T-cell (primary cell): ENCODE measurements at regions not wholly inside any gene's neighbourhood (a gene's known extent, or its start where the extent isn't known, plus 50 kb on each side); places are given as distances from the start of the nearest gene placed in this dataset.
"Not testable (repeated sequence)": the region's sequence is repeated elsewhere in the genome, so short reads cannot be mapped to it uniquely, and the experiment has no call there.

Experiments used
- ATAC-seq, 4 experiments: fragments of 200-7000 bp in 3 of 4; fragments of 150-1000 bp in 1 of 4; cut with Tn5 transposase; replicated peaks in 1 of 4; 1 replicate in 3 of 4; 2 replicates in 1 of 4; pipeline ENCODE4 v1.10.0; 2021; ENCODE audit warnings: moderate library complexity in 3 of 4, mild to moderate bottlenecking in 2 of 4, moderate number of reproducible peaks in 1 of 4
- CTCF ChIA-PET, 2 donors: fragments of 300-600 bp; sonication (Branson Sonifier 250); formaldehyde crosslinking; loops; one replicate each; lab custom pipeline; 2022; ENCODE audit warnings: antibody characterized with exemption in 2 of 2; lab: Charles Lee
- POLR2A ChIA-PET, 2 donors: fragments of 300-600 bp; sonication (Branson Sonifier 250); formaldehyde crosslinking; loops; one replicate each; lab custom pipeline; 2022; ENCODE audit warnings: antibody characterized with exemption in 2 of 2; lab: Charles Lee
- DNase-seq, 35 experiments: peaks; one replicate each; pipeline versions ENCODE4 v3.0.0 to v3.0.0-alpha.2; 2013 to 2023
- H3K27ac ChIP-seq: one replicate; pipeline ENCODE4 v1.5.1; 2013; ENCODE audit warnings: low read length
- H3K27me3 ChIP-seq, 2 experiments: replicated peaks in 1 of 2; 1 replicate in 1 of 2; 2 replicates in 1 of 2; pipeline versions ENCODE4 v1.6.1 to v1.7.0; 2013; ENCODE audit warnings: low read length in 1 of 2, mixed read lengths in 1 of 2; ENCODE audit not compliant: control insufficient read depth in 2 of 2, insufficient read depth in 2 of 2; ENCODE audit errors: extremely low read depth in 1 of 2
- H3K36me3 ChIP-seq, 2 donors: 1 replicate in 1 of 2; 2 replicates in 1 of 2; pipeline versions ENCODE4 v1.6.1 to v1.7.0; 2013; ENCODE audit warnings: low read length in 1 of 2; ENCODE audit not compliant: control insufficient read depth in 2 of 2, insufficient read depth in 1 of 2; ENCODE audit errors: extremely low read depth in 1 of 2
- H3K4me1 ChIP-seq, 2 experiments: 1 replicate in 1 of 2; 2 replicates in 1 of 2; pipeline versions ENCODE4 v1.6.1 to v1.7.0; 2013; ENCODE audit warnings: low read length in 2 of 2, mixed read lengths in 1 of 2; ENCODE audit not compliant: insufficient read depth in 2 of 2, control insufficient read depth in 1 of 2; ENCODE audit errors: extremely low read depth in 1 of 2
- H3K4me3 ChIP-seq, 2 donors: 1 replicate in 1 of 2; 2 replicates in 1 of 2; pipeline versions ENCODE4 v1.5.1 to v1.7.0; 2013; ENCODE audit warnings: mild to moderate bottlenecking in 2 of 2, low read length in 1 of 2, moderate library complexity in 1 of 2; ENCODE audit not compliant: control insufficient read depth in 1 of 2; ENCODE audit errors: extremely low read depth in 1 of 2
- H3K9me3 ChIP-seq: 2 replicates; pipeline ENCODE4 v1.7.0; 2013
- H3K27ac Mint-ChIP-seq, 2 donors: one replicate each; pipeline ENCODE4 v1.8.0; 2020 to 2021; ENCODE audit warnings: mild to moderate bottlenecking in 2 of 2, mixed read lengths in 2 of 2
- H3K27me3 Mint-ChIP-seq, 2 donors: one replicate each; pipeline ENCODE4 v1.8.0; 2021 to 2022; ENCODE audit warnings: mixed read lengths in 2 of 2
- H3K36me3 Mint-ChIP-seq: one replicate; pipeline ENCODE4 v1.8.0; 2021; ENCODE audit warnings: mixed read lengths
- H3K4me1 Mint-ChIP-seq, 3 donors: one replicate each; pipeline ENCODE4 v1.8.0; 2020 to 2022; ENCODE audit warnings: mixed read lengths in 3 of 3, mild to moderate bottlenecking in 1 of 3
- H3K4me3 Mint-ChIP-seq, 3 donors: one replicate each; pipeline ENCODE4 v1.8.0; 2020 to 2022; ENCODE audit warnings: mild to moderate bottlenecking in 3 of 3, mixed read lengths in 3 of 3, moderate library complexity in 3 of 3
- H3K9me3 Mint-ChIP-seq, 3 donors: one replicate each; pipeline ENCODE4 v1.8.0; 2020 to 2022; ENCODE audit warnings: mixed read lengths in 3 of 3
- WGBS: methylation state at CpG from one replicate; pipeline ENCODE4 v1.1.5; 2013; ENCODE audit warnings: missing lambda C conversion rate; ENCODE audit not compliant: insufficient coverage; 5-methylcytosine and 5-hydroxymethylcytosine counted together

GRCh38 chr3:118801899-118802298 is 232.7 kb downstream of the IGSF11 start:
- H3K36me3 ChIP-seq = no peaks in the 10 kb centered on the region
- Mint-ChIP-seq H3K4me3 (no peak overlapping the region), H3K9me3 (peaks cover 0 to 4% (median 0%) of the 10 kb centered on the region in 3 donors), H3K27me3 (peaks cover 2 to 8% of the 10 kb centered on the region in 2 donors), H3K36me3 (no peaks in the 10 kb centered on the region), H3K27ac (no peak overlapping the region), H3K4me1 (no peaks in the 10 kb centered on the region)
- ATAC-seq = no peak
- ChIA-PET POLR2A (interaction anchor here in 1 of 2 donors (0.5 kb wide), 1 partner anchor 52 kb away, joined by 3 read pairs; no protein-coding TSS in a partner anchor), CTCF (no interaction called here)
- peaks cover 0 to 12% of the 10 kb centered on the region in 2 experiments for H3K27me3 ChIP-seq
- no peaks in the 10 kb centered on the region for H3K9me3 ChIP-seq
- H3K4me3 ChIP-seq = no peak overlapping the region
- H3K4me1 ChIP-seq = no peaks in the 10 kb centered on the region
- H3K27ac ChIP-seq = no peak overlapping the region
- DNase-seq = no peak
- WGBS = 91% methylated on average over 6 of the region's 8 CpGs

GRCh38 chr3:118802325-118803095 is 232.1 kb downstream of the IGSF11 start:
- no peaks in the 10 kb centered on the region for H3K4me1 Mint-ChIP-seq
- no peak for DNase-seq
- ChIA-PET CTCF (no interaction called here), POLR2A (no interaction called here)
- Histone ChIP-seq H3K9me3 (no peaks in the 10 kb centered on the region), H3K27ac (no peak overlapping the region), H3K36me3 (no peaks in the 10 kb centered on the region), H3K27me3 (peaks cover 0 to 12% of the 10 kb centered on the region in 2 experiments), H3K4me3 (no peak overlapping the region), H3K4me1 (no peaks in the 10 kb centered on the region)
- ATAC-seq = no peak
- H3K27ac Mint-ChIP-seq = no peak overlapping the region
- H3K9me3 Mint-ChIP-seq = peaks cover 0 to 4% (median 1%) of the 10 kb centered on the region in 3 donors
- 86% methylated on average over 12 of the region's 13 CpGs for WGBS
- no peak overlapping the region for H3K4me3 Mint-ChIP-seq
- peaks cover 3 to 12% of the 10 kb centered on the region in 2 donors for H3K27me3 Mint-ChIP-seq
- no peaks in the 10 kb centered on the region for H3K36me3 Mint-ChIP-seq

- H3K36me3 ChIP-seq = no peaks in the 10 kb centered on the region
- POLR2A ChIA-PET = no interaction called here
- no peak overlapping the region for H3K27ac Mint-ChIP-seq
- H3K4me1 ChIP-seq = no peaks in the 10 kb centered on the region
- no peaks in the 10 kb centered on the region for H3K9me3 ChIP-seq
- no peak overlapping the region for H3K4me3 ChIP-seq
- H3K36me3 Mint-ChIP-seq = no peaks in the 10 kb centered on the region
- CTCF ChIA-PET = interaction anchor here in 1 of 2 donors (0.5 kb wide), 1 partner anchor 890 kb away, joined by 6 read pairs; no protein-coding TSS in a partner anchor
- H3K4me3 Mint-ChIP-seq = no peak overlapping the region
- DNase-seq (no peak), ATAC-seq (no peak)
- H3K27ac ChIP-seq = no peak overlapping the region
- peaks cover 0 to 4% (median 1%) of the 10 kb centered on the region in 3 donors for H3K9me3 Mint-ChIP-seq
- peaks cover 3 to 13% of the 10 kb centered on the region in 2 donors for H3K27me3 Mint-ChIP-seq
- WGBS = 69% methylated on average over 2 of the region's 3 CpGs
- H3K27me3 ChIP-seq = peaks cover 0 to 12% of the 10 kb centered on the region in 2 experiments
- no peaks in the 10 kb centered on the region for H3K4me1 Mint-ChIP-seq
These were observed 231.6 kb downstream of the IGSF11 start for GRCh38 chr3:118803096-118803476.

GRCh38 chr3:118805007-118805406 is 229.6 kb downstream of the IGSF11 start:
- no peak for ATAC-seq
- ChIA-PET CTCF (no interaction called here), POLR2A (no interaction called here)
- no peak overlapping the region for H3K4me3 ChIP-seq
- H3K4me3 Mint-ChIP-seq = no peak overlapping the region
- no CpG with 5 or more reads among the region's 2 CpGs for WGBS
- no peak for DNase-seq
- H3K4me1 ChIP-seq = no peaks in the 10 kb centered on the region
- H3K36me3 Mint-ChIP-seq = no peaks in the 10 kb centered on the region
- H3K27me3 Mint-ChIP-seq = peaks cover 3 to 9% of the 10 kb centered on the region in 2 donors
- H3K9me3 ChIP-seq = no peaks in the 10 kb centered on the region
- H3K9me3 Mint-ChIP-seq = peaks cover 0 to 1% (median 0%) of the 10 kb centered on the region in 3 donors
- H3K27ac ChIP-seq = no peak overlapping the region
- no peaks in the 10 kb centered on the region for H3K36me3 ChIP-seq
- no peaks in the 10 kb centered on the region for H3K4me1 Mint-ChIP-seq
- peaks cover 0 to 12% of the 10 kb centered on the region in 2 experiments for H3K27me3 ChIP-seq
- H3K27ac Mint-ChIP-seq = no peak overlapping the region

- H3K4me3 ChIP-seq = no peak overlapping the region
- ATAC-seq (no peak), DNase-seq (no peak)
- CTCF ChIA-PET = no interaction called here
- peaks cover 0 to 12% of the 10 kb centered on the region in 2 experiments for H3K27me3 ChIP-seq
- no peak overlapping the region for H3K27ac ChIP-seq
- no CpG with 5 or more reads among the region's 5 CpGs for WGBS
- Mint-ChIP-seq H3K27ac (no peak overlapping the region), H3K36me3 (no peaks in the 10 kb centered on the region), H3K27me3 (peaks cover 6 to 13% of the 10 kb centered on the region in 2 donors), H3K9me3 (peaks cover 0 to 1% (median 0%) of the 10 kb centered on the region in 3 donors), H3K4me3 (no peak overlapping the region), H3K4me1 (no peaks in the 10 kb centered on the region)
- POLR2A ChIA-PET = no interaction called here
- H3K9me3 ChIP-seq = no peaks in the 10 kb centered on the region
- no peaks in the 10 kb centered on the region for H3K36me3 ChIP-seq
- no peaks in the 10 kb centered on the region for H3K4me1 ChIP-seq
These were observed 228.2 kb downstream of the IGSF11 start for GRCh38 chr3:118806423-118806822.

- H3K9me3 Mint-ChIP-seq, H3K27ac Mint-ChIP-seq, H3K4me3 ChIP-seq, H3K27ac ChIP-seq, H3K36me3 Mint-ChIP-seq, CTCF ChIA-PET, H3K4me3 Mint-ChIP-seq, H3K36me3 ChIP-seq, H3K27me3 ChIP-seq, H3K4me1 ChIP-seq, DNase-seq, ATAC-seq, POLR2A ChIA-PET, H3K4me1 Mint-ChIP-seq, H3K9me3 ChIP-seq: not testable (repeated sequence)
- WGBS = no CpG with 5 or more reads among the region's 2 CpGs
- peaks cover 6 to 13% of the 10 kb centered on the region in 2 donors for H3K27me3 Mint-ChIP-seq
These were observed 227.3 kb downstream of the IGSF11 start for GRCh38 chr3:118807349-118807748.
